Liver (tissue), 8 donors: ENCODE measurements at regions not wholly inside any gene's neighbourhood (a gene's known extent, or its start where the extent isn't known, plus 50 kb on each side); places are given as distances from the start of the nearest gene placed in this dataset.

Experiments used
- DNase-seq: peaks from one replicate; pipeline ENCODE4 v3.0.0-alpha.2; 2017; ENCODE audit warnings: low spot score
- H3K27ac ChIP-seq, 2 donors: one replicate each; pipeline ENCODE4 v1.7.0; 2013; ENCODE audit warnings: inconsistent platforms in 2 of 2, low read length in 2 of 2, control low read depth in 1 of 2, low read depth in 1 of 2, mild to moderate bottlenecking in 1 of 2
- H3K27me3 ChIP-seq, 4 donors: one replicate each; pipeline versions ENCODE4 v1.6.1 to v1.7.0; 2013; ENCODE audit warnings: low read length in 3 of 4, inconsistent platforms in 1 of 4, mild to moderate bottlenecking in 1 of 4, moderate library complexity in 1 of 4; ENCODE audit not compliant: control insufficient read depth in 4 of 4, insufficient read depth in 4 of 4
- H3K36me3 ChIP-seq, 4 donors: one replicate each; pipeline versions ENCODE4 v1.6.1 to v1.7.0; 2013; ENCODE audit warnings: low read length in 3 of 4, mild to moderate bottlenecking in 3 of 4, low read depth in 1 of 4, moderate library complexity in 1 of 4; ENCODE audit not compliant: control insufficient read depth in 4 of 4, insufficient read depth in 3 of 4
- H3K4me1 ChIP-seq, 4 donors: one replicate each; pipeline versions ENCODE4 v1.6.1 to v1.7.0; 2013; ENCODE audit warnings: low read length in 3 of 4, mild to moderate bottlenecking in 3 of 4, moderate library complexity in 1 of 4; ENCODE audit not compliant: control insufficient read depth in 4 of 4, insufficient read depth in 4 of 4
- H3K4me3 ChIP-seq, 3 donors: one replicate each; pipeline versions ENCODE4 v1.6.1 to v1.7.0; 2013; ENCODE audit warnings: low read length in 3 of 3, control low read depth in 1 of 3, low read depth in 1 of 3, mild to moderate bottlenecking in 1 of 3
- H3K9ac ChIP-seq, 2 donors: one replicate each; pipeline ENCODE4 v1.7.0; 2013; ENCODE audit warnings: low read length in 2 of 2, mild to moderate bottlenecking in 2 of 2, moderate library complexity in 2 of 2, control low read depth in 1 of 2, low read depth in 1 of 2
- H3K9me3 ChIP-seq, 4 donors: one replicate each; pipeline versions ENCODE4 v1.6.1 to v1.7.0; 2013; ENCODE audit warnings: low read length in 3 of 4; ENCODE audit not compliant: control insufficient read depth in 4 of 4
- EGR1 ChIP-seq, 2 donors: IDR thresholded peaks; 2 replicates each; pipeline ENCODE4 v1.6.1; 2016 to 2018; ENCODE audit warnings: antibody characterized with exemption in 2 of 2, low read depth in 2 of 2
- FOXA1 ChIP-seq: IDR thresholded peaks from 2 replicates; pipeline ENCODE4 v1.6.1; 2016; ENCODE audit warnings: antibody characterized with exemption
- FOXA2 ChIP-seq: IDR thresholded peaks from 2 replicates; pipeline ENCODE4 v1.6.1; 2016; ENCODE audit warnings: antibody characterized with exemption
- GABPA ChIP-seq, 2 donors: IDR thresholded peaks in 1 of 2; conservative IDR thresholded peaks in 1 of 2; 2 replicates each; pipeline ENCODE4 v1.6.1; 2016; ENCODE audit warnings: antibody characterized with exemption in 2 of 2, mild to moderate bottlenecking in 1 of 2, moderate library complexity in 1 of 2
- HNF4A ChIP-seq, 2 donors: conservative IDR thresholded peaks; 2 replicates each; pipeline ENCODE4 v1.6.1; 2016; ENCODE audit warnings: antibody characterized with exemption in 2 of 2, mild to moderate bottlenecking in 2 of 2
- HNF4G ChIP-seq: IDR thresholded peaks from 2 replicates; pipeline ENCODE4 v1.6.1; 2016; ENCODE audit warnings: antibody characterized with exemption
- JUND ChIP-seq, 2 donors: IDR thresholded peaks; 2 replicates each; pipeline ENCODE4 v1.6.1; 2016; ENCODE audit warnings: antibody characterized with exemption in 2 of 2
- NR2F2 ChIP-seq: IDR thresholded peaks from 2 replicates; pipeline ENCODE4 v1.6.1; 2016; ENCODE audit warnings: antibody characterized with exemption
- RAD21 ChIP-seq, 2 donors: IDR thresholded peaks; 2 replicates each; pipeline ENCODE4 v1.6.1; 2016; ENCODE audit warnings: antibody characterized with exemption in 2 of 2, mild to moderate bottlenecking in 2 of 2
- RXRA ChIP-seq, 2 donors: IDR thresholded peaks; 2 replicates each; pipeline ENCODE4 v1.6.1; 2017 to 2018; ENCODE audit warnings: antibody characterized with exemption in 2 of 2, mild to moderate bottlenecking in 1 of 2
- SP1 ChIP-seq: IDR thresholded peaks from 2 replicates; pipeline ENCODE4 v1.6.1; 2018; ENCODE audit warnings: antibody characterized with exemption, mild to moderate bottlenecking
- TAF1 ChIP-seq: conservative IDR thresholded peaks from 2 replicates; pipeline ENCODE4 v1.6.1; 2016; ENCODE audit warnings: antibody characterized with exemption, mild to moderate bottlenecking
- YY1 ChIP-seq: IDR thresholded peaks from 2 replicates; pipeline ENCODE4 v1.6.1; 2016; ENCODE audit warnings: antibody characterized with exemption, mild to moderate bottlenecking
- WGBS: extraction: QIAGEN DNeasy Blood & Tissue Kit; methylation state at CpG from one replicate; pipeline ENCODE4 v1.1.7; 2013; 5-methylcytosine and 5-hydroxymethylcytosine counted together
- TF ChIP-seq, protein P1 (sequence below): IDR thresholded peaks from 2 replicates; pipeline ENCODE4 v1.6.1; 2016; ENCODE audit warnings: antibody characterized with exemption, mild to moderate bottlenecking
- TF ChIP-seq, protein P2 (sequence below): IDR thresholded peaks from 2 replicates; pipeline ENCODE4 v1.6.1; 2016; ENCODE audit warnings: antibody characterized with exemption
- TF ChIP-seq, protein P3 (sequence below): IDR thresholded peaks from 2 replicates; pipeline ENCODE4 v1.6.1; 2016; ENCODE audit warnings: antibody characterized with exemption
- TF ChIP-seq, protein P4 (sequence below): IDR thresholded peaks from 2 replicates; pipeline ENCODE4 v1.6.1; 2016; ENCODE audit warnings: antibody characterized with exemption
- TF ChIP-seq, protein P5 (sequence below): fragments of 150-350 bp; IDR thresholded peaks from 2 replicates; pipeline ENCODE4 v1.5.1; 2017; ENCODE audit warnings: improper control_type of control experiment, low read depth, low read length; ENCODE audit not compliant: missing input control
- donor health status: healthy.
- donor health status: healthy.
- donor health status: healthy.
- donor health status: healthy.
- donor health status: healthy.

DNA sequence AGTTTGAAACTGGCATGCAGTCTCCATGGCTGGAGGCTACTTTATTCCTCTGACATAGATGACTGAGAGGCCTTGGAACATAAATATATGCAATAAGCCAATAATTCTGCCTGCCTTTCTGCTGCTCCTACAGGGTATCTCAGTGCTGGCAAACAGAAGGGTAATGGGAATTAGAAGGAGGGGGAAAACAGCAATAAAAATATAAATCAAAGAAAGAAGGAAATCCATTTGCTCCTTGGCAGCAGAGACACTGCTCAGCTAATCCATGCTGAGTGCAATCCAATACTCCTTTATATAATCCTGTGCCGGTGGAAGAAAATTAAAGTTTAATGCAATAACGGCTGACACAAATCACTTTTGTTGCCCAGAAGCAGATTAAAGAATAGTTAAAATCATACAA lies 478.9 kb downstream of the SPATA31D1 start:
- Histone ChIP-seq H3K9ac (no peak overlapping the region), H3K27ac (no peak overlapping the region), H3K9me3 (no peaks in the 10 kb centered on the region), H3K4me3 (no peak overlapping the region), H3K4me1 (no peaks in the 10 kb centered on the region), H3K27me3 (no peaks in the 10 kb centered on the region), H3K36me3 (no peaks in the 10 kb centered on the region)
- no peak for DNase-seq
- TF ChIP-seq GABPA (IDR thresholded peaks at IDR 0.05 in 1 of 2, conservative IDR thresholded peaks at IDR 0.05 in 1 of 2) (no peak), RAD21 (IDR thresholded peaks at IDR 0.05) (no peak), FOXA2 (no peak), TAF1 (no peak), NR2F2 (no peak), FOXA1 (no peak), SP1 (no peak), HNF4G (no peak), HNF4A (conservative IDR thresholded peaks at IDR 0.05) (no peak), YY1 (no peak), RXRA (IDR thresholded peaks at IDR 0.05) (no peak), EGR1 (IDR thresholded peaks at IDR 0.05; ENCODE audit: low read depth in 2 of 2) (no peak), JUND (IDR thresholded peaks at IDR 0.05) (no peak)
- TF ChIP-seq, protein P1, sequence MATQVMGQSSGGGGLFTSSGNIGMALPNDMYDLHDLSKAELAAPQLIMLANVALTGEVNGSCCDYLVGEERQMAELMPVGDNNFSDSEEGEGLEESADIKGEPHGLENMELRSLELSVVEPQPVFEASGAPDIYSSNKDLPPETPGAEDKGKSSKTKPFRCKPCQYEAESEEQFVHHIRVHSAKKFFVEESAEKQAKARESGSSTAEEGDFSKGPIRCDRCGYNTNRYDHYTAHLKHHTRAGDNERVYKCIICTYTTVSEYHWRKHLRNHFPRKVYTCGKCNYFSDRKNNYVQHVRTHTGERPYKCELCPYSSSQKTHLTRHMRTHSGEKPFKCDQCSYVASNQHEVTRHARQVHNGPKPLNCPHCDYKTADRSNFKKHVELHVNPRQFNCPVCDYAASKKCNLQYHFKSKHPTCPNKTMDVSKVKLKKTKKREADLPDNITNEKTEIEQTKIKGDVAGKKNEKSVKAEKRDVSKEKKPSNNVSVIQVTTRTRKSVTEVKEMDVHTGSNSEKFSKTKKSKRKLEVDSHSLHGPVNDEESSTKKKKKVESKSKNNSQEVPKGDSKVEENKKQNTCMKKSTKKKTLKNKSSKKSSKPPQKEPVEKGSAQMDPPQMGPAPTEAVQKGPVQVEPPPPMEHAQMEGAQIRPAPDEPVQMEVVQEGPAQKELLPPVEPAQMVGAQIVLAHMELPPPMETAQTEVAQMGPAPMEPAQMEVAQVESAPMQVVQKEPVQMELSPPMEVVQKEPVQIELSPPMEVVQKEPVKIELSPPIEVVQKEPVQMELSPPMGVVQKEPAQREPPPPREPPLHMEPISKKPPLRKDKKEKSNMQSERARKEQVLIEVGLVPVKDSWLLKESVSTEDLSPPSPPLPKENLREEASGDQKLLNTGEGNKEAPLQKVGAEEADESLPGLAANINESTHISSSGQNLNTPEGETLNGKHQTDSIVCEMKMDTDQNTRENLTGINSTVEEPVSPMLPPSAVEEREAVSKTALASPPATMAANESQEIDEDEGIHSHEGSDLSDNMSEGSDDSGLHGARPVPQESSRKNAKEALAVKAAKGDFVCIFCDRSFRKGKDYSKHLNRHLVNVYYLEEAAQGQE = no peak
- TF ChIP-seq, protein P2, sequence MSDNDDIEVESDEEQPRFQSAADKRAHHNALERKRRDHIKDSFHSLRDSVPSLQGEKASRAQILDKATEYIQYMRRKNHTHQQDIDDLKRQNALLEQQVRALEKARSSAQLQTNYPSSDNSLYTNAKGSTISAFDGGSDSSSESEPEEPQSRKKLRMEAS = no peak
- TF ChIP-seq, protein P3, sequence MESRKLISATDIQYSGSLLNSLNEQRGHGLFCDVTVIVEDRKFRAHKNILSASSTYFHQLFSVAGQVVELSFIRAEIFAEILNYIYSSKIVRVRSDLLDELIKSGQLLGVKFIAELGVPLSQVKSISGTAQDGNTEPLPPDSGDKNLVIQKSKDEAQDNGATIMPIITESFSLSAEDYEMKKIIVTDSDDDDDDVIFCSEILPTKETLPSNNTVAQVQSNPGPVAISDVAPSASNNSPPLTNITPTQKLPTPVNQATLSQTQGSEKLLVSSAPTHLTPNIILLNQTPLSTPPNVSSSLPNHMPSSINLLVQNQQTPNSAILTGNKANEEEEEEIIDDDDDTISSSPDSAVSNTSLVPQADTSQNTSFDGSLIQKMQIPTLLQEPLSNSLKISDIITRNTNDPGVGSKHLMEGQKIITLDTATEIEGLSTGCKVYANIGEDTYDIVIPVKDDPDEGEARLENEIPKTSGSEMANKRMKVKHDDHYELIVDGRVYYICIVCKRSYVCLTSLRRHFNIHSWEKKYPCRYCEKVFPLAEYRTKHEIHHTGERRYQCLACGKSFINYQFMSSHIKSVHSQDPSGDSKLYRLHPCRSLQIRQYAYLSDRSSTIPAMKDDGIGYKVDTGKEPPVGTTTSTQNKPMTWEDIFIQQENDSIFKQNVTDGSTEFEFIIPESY = no peak
- TF ChIP-seq, protein P4, sequence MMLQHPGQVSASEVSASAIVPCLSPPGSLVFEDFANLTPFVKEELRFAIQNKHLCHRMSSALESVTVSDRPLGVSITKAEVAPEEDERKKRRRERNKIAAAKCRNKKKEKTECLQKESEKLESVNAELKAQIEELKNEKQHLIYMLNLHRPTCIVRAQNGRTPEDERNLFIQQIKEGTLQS = no peak
- TF ChIP-seq, protein P5, sequence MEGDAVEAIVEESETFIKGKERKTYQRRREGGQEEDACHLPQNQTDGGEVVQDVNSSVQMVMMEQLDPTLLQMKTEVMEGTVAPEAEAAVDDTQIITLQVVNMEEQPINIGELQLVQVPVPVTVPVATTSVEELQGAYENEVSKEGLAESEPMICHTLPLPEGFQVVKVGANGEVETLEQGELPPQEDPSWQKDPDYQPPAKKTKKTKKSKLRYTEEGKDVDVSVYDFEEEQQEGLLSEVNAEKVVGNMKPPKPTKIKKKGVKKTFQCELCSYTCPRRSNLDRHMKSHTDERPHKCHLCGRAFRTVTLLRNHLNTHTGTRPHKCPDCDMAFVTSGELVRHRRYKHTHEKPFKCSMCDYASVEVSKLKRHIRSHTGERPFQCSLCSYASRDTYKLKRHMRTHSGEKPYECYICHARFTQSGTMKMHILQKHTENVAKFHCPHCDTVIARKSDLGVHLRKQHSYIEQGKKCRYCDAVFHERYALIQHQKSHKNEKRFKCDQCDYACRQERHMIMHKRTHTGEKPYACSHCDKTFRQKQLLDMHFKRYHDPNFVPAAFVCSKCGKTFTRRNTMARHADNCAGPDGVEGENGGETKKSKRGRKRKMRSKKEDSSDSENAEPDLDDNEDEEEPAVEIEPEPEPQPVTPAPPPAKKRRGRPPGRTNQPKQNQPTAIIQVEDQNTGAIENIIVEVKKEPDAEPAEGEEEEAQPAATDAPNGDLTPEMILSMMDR = no peak
- WGBS = 81% methylated on average over 2 of the region's 2 CpGs

GRCh38 chr9:82474235-82474634 lies 485.7 kb downstream of the SPATA31D1 start:
- no peak overlapping the region for H3K27ac ChIP-seq
- no peaks in the 10 kb centered on the region for H3K4me1 ChIP-seq
- H3K4me3 ChIP-seq = no peak overlapping the region
- no peaks in the 10 kb centered on the region for H3K9me3 ChIP-seq
- no peak overlapping the region for H3K9ac ChIP-seq
- no peak for DNase-seq
- no peaks in the 10 kb centered on the region for H3K27me3 ChIP-seq
- H3K36me3 ChIP-seq = no peaks in the 10 kb centered on the region
- TF ChIP-seq, protein P4 = no peak
- no peak for TF ChIP-seq GABPA (IDR thresholded peaks at IDR 0.05 in 1 of 2, conservative IDR thresholded peaks at IDR 0.05 in 1 of 2)
- no peak for TF ChIP-seq FOXA2
- no peak for TF ChIP-seq SP1
- TF ChIP-seq, protein P5 = no peak
- TF ChIP-seq, protein P1 = no peak
- TF ChIP-seq, protein P2 = no peak
- TF ChIP-seq NR2F2 = no peak
- no peak for TF ChIP-seq RAD21 (IDR thresholded peaks at IDR 0.05)
